Activated CD4-positive, alpha-beta T cell treated with anti-CD3 and anti-CD28 coated beads, Interleukin-2, amount 50 U/mL, for 16 hours (primary cell): ENCODE measurements at regions not wholly inside any gene's neighbourhood (a gene's known extent, or its start where the extent isn't known, plus 50 kb on each side); places are given as distances from the start of the nearest gene placed in this dataset.

Experiments used
- DNase-seq: peaks from one replicate; pipeline ENCODE4 v3.0.0-alpha.2; 2020

- DNase-seq, result no peak
Observed at GRCh38 chr10:47238331-47239095, 61.5 kb upstream of the GDF10 start.

GRCh38 chr10:47239211-47239610, 60.8 kb upstream of the GDF10 start:
- no peak for DNase-seq

GRCh38 chr10:47240173-47240572, 59.8 kb upstream of the GDF10 start:
- no peak for DNase-seq

GRCh38 chr10:47241256-47241655, 58.7 kb upstream of the GDF10 start:
- DNase-seq, result no peak

- no peak for DNase-seq
Observed at GRCh38 chr10:47241946-47242867, 57.8 kb upstream of the GDF10 start.

GRCh38 chr10:47243356-47243755, 56.6 kb upstream of the GDF10 start:
- no peak for DNase-seq

- DNase-seq, result no peak
Observed at GRCh38 chr10:47243791-47244190, 56.2 kb upstream of the GDF10 start.

GRCh38 chr10:47244560-47245500, 55.2 kb upstream of the GDF10 start:
- no peak for DNase-seq

- DNase-seq, result no peak
Observed at GRCh38 chr10:47245731-47246350, 54.2 kb upstream of the GDF10 start.

- DNase-seq, result no peak
Observed at GRCh38 chr10:47246406-47247147, 53.4 kb upstream of the GDF10 start.

- no peak for DNase-seq
Observed at GRCh38 chr10:47247148-47248059, 52.6 kb upstream of the GDF10 start.

- no peak for DNase-seq
Observed at GRCh38 chr10:47248386-47249090, 51.5 kb upstream of the GDF10 start.

- DNase-seq, result no peak
Observed at GRCh38 chr10:47249881-47250280, 50.1 kb upstream of the GDF10 start.
